COLO668 (cell line): ENCODE measurements at regions not wholly inside any gene's neighbourhood (a gene's known extent, or its start where the extent isn't known, plus 50 kb on each side); places are given as distances from the start of the nearest gene placed in this dataset.

ENCODE experiments used
- DNase-seq: peaks from one replicate; lab custom pipeline; 2025; ENCODE audit not compliant: unreplicated experiment; lab: John Stamatoyannopoulos, UW

GRCh38 chr18:26745288-26746181 is 120.0 kb downstream of the AQP4 start:
- peak; percentile 26 for DNase-seq

- DNase-seq, result no peak
These were observed 123.7 kb downstream of the AQP4 start for GRCh38 chr18:26741758-26742157.

- DNase-seq, result no peak
These were observed 124.5 kb downstream of the AQP4 start for GRCh38 chr18:26741048-26741447.

- no peak for DNase-seq
These were observed 125.1 kb downstream of the AQP4 start for GRCh38 chr18:26740396-26740795.

- DNase-seq, result no peak
These were observed 126.8 kb downstream of the AQP4 start for GRCh38 chr18:26738706-26739105.

- no peak for DNase-seq
These were observed 129.2 kb downstream of the AQP4 start for GRCh38 chr18:26736301-26736700.

DNA sequence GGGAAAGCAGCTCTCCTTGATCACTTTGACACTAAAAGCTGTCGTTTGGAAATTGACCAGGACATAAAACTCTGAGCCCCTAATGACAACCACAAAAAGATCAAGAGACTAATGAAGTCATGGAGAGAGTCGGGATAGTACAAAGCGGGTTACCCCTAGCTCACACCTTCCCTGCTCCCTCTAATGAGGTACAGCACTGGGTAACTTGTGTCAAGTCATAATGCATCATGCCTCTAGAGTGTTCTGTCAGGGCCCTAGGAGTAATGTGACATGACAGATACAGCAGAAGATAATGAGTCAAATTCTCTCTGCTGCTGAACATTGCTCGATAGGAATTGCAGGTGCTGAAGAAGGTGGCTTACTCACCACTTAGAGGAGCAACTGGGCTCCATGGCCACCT is 130.7 kb downstream of the AQP4 start:
- DNase-seq, result no peak

- DNase-seq, result no peak
These were observed 136.1 kb downstream of the AQP4 start for GRCh38 chr18:26729449-26729848.

- DNase-seq, result no peak
These were observed 136.5 kb downstream of the AQP4 start for GRCh38 chr18:26729008-26729407.

DNA sequence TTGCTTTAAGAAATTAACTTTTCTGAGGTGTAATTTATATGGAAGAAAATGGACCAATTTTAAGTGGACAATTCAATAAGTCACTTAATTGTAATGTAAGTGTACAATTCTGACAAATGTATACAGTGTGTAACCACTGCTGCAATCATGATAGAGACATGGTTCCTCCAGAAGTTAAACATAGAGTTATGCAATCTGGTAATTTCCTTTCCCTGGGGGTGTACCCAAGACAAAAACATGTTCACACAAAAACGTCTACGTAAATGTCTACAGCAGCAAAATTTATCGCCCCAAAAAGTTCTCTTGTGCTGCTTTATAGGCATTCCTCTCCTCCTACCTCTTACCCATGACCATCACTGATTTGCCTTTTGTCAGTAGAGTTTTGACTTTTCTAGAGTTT is 141.5 kb downstream of the AQP4 start:
- no peak for DNase-seq

GRCh38 chr18:26722565-26722931 is 143.0 kb downstream of the AQP4 start:
- no peak for DNase-seq

- DNase-seq, result peak; percentile 16
These were observed 143.5 kb downstream of the AQP4 start for GRCh38 chr18:26721854-26722564.

DNA sequence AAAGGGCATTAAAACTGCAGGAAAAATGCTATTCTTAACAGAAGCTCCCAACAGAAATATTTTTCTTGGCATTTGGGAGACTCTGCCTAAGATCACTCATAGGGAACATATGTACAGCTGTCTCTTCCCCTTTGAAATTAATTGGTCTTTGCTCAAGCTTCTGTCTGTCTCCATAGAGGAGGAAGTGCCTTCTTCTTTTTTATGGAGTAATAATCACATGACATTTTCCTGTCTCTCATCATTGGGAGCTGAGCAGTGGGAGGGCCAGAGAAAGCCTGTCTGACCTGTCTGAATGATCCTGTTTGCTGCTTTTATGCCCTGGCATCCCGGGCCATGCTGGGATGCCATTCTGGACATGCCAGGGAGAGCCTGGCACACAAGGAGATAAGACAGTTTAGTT is 145.6 kb downstream of the AQP4 start:
- no peak for DNase-seq

- no peak for DNase-seq
These were observed 148.3 kb downstream of the AQP4 start for GRCh38 chr18:26717123-26717719.

GRCh38 chr18:26714739-26715138 is 150.8 kb downstream of the AQP4 start:
- no peak for DNase-seq

- DNase-seq, result no peak
These were observed 153.8 kb downstream of the AQP4 start for GRCh38 chr18:26711756-26712155.

DNA sequence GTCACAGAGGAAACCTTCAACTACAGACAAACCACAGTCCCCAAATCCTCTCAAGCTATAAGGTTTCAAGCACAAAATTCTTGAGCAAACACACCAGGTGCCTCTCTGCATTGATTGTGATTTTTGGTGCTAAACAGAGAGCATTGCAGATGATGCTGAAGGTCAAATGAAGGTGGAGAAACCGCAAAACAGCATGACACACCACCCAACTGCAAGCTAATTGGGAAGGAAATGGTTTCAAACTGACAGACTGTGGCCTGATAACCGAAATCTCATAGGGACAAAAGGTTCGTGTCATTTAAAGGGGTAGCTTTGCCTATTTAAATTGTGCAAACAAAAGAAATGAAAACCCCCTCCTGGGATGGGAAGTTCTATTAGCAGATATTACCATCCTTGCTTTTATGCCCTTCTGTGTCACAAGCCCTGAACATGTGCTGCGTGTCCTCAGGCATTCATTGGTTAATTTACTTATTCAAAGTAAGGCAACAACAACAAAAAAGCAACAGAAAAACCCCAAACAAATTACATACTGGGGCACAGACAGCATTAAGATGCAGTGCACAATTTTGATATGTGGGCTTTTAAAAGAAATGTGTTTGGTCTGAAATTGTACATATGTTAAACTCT is 154.9 kb downstream of the AQP4 start:
- DNase-seq, result no peak

DNA sequence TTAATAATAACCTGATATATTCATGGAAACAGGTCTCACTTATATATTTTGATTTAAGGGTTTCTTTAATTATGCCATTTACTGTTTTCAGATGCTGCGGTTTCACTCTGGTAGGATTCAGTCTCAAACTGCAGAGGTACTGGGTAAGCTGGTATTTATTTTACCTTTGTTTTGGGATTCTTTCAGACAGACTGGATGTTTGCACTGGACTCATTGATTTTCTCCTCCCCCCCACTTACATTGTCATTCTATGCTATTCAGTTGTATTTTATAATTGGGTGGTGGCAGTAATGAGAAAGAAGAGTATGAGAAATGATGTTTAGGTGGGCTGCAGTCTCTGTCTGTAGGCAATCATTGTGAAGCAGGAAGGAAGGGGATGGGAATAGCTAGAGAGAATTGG is 155.6 kb downstream of the AQP4 start:
- no peak for DNase-seq

- DNase-seq, result no peak
These were observed 156.4 kb downstream of the AQP4 start for GRCh38 chr18:26708806-26709716.

DNA sequence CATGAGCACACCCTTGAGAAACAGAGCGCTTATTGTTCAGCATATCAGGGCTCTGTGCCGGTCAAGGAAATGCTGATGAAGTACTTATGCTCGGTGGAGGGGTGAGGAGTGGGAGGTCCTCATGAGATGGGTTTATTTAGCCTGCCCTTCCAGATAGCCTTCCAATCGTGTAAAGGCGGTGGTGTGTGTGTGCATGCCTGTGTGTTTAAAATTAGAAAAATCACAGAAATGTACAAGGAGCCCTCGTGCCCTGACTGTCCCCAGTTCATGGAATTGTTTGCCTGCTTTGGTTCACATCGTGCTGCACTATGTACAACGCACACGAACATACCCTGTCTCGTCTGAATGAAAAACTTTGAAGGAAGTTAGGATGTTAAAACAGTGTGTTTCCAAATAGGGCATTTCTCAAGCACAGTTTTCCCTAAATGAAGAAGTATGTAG is 158.6 kb downstream of the AQP4 start:
- no peak for DNase-seq
